LNCAP (cell line): ENCODE measurements at regions not wholly inside any gene's neighbourhood (a gene's known extent, or its start where the extent isn't known, plus 50 kb on each side); places are given as distances from the start of the nearest gene placed in this dataset.

Source experiments
- TF ChIP-seq, protein P1 (sequence below): fragments of 450-650 bp; IDR thresholded peaks from 2 replicates; pipeline ENCODE4 v1.5.1; 2017; ENCODE audit warnings: mild to moderate bottlenecking

DNA sequence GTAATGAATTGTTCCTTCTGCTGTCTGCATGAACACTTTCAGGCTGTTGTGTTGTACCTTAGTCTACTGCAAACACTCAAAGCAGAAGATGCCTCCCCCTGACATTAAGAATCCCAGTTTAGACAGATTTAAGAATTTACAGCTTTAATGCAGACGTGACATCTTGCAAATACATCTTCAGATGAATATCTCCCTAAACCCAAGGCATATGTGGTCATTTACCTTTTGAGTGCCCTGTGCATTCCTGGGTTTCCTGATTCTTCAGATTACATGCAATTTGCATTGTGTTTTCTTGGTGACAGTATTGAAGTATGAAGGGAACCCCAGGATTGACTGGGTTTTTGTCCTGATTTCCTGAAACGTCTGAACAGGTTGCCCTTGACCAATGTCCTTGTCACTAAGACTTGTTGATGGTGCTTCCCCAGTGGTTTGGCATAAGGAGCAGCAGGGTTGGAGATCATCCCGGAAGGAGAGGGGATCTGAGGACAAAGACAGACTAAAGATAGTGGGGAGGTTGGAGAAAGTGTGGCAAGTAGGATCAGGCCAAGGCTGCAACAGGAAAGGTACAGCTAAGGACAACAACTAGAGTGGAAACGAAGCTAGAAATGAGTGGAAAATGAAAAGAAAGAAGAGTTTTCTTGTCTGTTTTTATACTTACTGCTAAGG is 123.8 kb upstream of the RHOBTB1 start:
- TF ChIP-seq, protein P1, sequence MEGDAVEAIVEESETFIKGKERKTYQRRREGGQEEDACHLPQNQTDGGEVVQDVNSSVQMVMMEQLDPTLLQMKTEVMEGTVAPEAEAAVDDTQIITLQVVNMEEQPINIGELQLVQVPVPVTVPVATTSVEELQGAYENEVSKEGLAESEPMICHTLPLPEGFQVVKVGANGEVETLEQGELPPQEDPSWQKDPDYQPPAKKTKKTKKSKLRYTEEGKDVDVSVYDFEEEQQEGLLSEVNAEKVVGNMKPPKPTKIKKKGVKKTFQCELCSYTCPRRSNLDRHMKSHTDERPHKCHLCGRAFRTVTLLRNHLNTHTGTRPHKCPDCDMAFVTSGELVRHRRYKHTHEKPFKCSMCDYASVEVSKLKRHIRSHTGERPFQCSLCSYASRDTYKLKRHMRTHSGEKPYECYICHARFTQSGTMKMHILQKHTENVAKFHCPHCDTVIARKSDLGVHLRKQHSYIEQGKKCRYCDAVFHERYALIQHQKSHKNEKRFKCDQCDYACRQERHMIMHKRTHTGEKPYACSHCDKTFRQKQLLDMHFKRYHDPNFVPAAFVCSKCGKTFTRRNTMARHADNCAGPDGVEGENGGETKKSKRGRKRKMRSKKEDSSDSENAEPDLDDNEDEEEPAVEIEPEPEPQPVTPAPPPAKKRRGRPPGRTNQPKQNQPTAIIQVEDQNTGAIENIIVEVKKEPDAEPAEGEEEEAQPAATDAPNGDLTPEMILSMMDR, result no peak

GRCh38 chr10:61066661-61067344 is 122.8 kb upstream of the RHOBTB1 start:
- TF ChIP-seq, protein P1, result no peak

DNA sequence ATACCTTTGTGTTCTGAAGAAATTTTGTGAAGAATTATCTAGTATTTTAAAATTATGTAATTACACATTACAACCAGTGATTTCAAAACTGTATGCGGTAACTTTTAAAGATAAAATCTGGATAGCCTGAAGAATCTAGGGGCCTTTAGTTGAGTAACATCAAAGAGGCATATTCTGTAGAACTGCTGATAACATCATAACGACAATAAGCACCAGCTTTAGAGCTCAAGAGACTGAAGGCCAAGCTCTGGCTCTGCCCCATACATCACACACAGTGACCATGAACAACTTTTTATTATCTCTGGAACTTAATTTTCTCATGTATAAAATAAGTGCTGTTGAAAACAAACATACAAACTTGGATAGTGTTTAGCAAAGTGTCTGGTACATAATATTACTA is 121.1 kb upstream of the RHOBTB1 start:
- TF ChIP-seq, protein P1, result no peak

DNA sequence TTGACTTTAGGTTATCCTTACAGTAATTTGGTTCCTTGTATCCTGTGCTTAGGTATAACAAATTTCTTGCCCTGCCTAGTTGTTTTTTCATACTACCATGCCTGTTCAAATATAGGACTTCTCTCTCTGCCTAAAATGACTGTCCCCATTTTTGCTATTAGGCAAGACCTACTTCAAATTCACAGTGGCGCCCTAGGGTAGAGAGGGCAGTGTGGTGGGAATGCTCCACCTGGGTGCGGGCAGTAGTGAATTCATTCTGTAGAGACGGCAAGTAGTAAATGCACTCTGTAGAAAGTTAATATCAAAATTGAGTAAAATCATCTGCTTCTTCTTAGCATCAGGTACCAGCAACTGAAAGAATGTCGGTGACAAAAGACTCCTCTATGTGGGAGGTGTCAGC is 120.4 kb upstream of the RHOBTB1 start:
- TF ChIP-seq, protein P1, result no peak

DNA sequence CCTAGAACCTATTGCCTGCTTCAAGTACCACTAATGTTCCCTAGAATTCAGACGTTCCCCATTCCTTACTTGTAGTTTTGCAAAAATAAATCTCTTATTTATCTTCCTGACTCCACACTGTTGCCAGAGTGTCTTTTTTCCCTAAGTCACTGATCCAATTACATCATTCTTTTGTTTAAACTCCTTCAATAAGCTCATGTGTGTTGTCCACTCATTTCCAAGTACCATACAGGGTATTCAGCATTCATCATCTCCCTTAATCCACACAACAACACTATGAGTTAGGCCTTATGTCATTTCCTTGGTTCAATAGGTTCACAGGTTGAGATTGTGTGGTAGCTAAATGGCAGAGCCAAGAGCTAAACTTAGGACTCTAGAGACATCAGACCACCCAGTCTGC is 119.9 kb upstream of the RHOBTB1 start:
- TF ChIP-seq, protein P1, result no peak

- TF ChIP-seq, protein P1, result no peak
Observed at GRCh38 chr10:61063034-61063433, 119.0 kb upstream of the RHOBTB1 start.

DNA sequence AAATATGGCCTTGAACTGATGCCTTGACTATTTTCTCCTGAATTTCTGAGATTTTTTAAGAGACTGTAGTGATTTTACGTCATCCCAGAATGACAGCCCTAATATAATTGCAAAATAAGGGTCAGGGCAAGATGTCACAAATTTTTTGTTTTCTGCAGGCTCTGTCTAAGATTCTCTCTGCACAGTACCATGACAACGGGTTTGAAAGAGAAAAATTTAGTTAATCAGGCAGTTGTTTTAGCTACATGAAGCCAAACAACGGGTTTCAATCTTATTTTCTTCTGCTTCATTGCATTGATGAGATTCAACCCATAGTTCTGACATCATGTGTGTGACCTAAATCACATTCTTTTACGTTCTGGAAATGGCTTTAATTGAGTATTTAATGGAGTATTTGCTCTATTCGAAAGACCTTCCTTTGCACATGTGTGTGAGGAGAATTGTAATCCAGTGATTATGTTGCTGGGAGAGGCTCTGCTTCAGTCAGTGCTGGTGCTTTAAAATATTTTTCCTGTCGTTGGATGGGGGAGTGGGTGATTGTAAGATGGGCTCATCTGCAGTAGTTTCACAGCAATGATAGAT is 118.0 kb upstream of the RHOBTB1 start:
- TF ChIP-seq, protein P1, result no peak
